GM11168 (cell line): ENCODE measurements at regions not wholly inside any gene's neighbourhood (a gene's known extent, or its start where the extent isn't known, plus 50 kb on each side); places are given as distances from the start of the nearest gene placed in this dataset.
"Not testable (repeated sequence)": the region's sequence is repeated elsewhere in the genome, so short reads cannot be mapped to it uniquely, and the experiment has no call there.

Source experiments
- in situ Hi-C: fragments of 300-500 bp; cut with MboI; formaldehyde crosslinking; loops from one replicate; pipeline ENCODE4 v1.12.0; 2022; ENCODE audit warnings: low sequenced_read_pairs; ENCODE audit not compliant: unreplicated experiment

DNA sequence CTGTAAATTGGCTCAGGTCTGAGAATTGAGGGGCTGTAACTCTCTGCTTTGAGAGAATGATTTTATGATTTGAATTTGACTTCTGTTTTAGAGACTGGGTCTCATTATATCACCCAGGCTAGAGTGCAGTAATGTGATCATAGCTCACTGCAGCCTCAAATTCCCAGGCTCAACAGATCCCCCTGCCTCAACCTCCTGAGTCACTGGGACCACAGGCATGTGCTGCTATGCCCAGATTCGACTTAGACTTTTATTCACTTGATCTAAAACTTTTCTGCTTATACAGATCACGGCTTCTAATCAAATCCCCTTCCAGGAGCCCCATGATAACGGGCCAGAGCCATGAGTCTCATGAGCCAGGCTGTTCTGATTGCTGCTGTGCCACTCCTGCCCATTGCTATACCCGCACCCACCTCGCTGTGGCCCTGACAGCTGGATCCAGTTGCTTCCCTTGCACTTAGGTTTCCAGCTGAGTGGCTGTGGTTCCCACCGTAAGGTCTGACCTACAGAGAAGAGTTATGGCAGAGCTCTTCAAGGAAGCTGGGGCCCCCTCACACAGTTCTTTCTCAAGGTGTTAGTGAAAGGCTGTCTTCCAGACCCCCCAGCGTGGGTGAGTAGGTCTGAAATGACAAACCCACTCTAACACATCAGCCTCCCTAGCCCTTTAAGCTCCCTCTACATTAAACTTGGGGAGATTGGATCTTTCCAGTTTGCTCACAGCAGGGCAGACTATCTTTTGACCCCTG, 251.2 kb upstream of the SGCG start:
- in situ Hi-C loops = no loop called here

GRCh38 chr13:22931576-22931975, 249.2 kb upstream of the SGCG start:
- in situ Hi-C loops = no loop called here

GRCh38 chr13:22932632-22933412, 248.0 kb upstream of the SGCG start:
- in situ Hi-C loops = not testable (repeated sequence)

- in situ Hi-C loops = no loop called here
These were observed 247.1 kb upstream of the SGCG start for GRCh38 chr13:22933571-22934181.

DNA sequence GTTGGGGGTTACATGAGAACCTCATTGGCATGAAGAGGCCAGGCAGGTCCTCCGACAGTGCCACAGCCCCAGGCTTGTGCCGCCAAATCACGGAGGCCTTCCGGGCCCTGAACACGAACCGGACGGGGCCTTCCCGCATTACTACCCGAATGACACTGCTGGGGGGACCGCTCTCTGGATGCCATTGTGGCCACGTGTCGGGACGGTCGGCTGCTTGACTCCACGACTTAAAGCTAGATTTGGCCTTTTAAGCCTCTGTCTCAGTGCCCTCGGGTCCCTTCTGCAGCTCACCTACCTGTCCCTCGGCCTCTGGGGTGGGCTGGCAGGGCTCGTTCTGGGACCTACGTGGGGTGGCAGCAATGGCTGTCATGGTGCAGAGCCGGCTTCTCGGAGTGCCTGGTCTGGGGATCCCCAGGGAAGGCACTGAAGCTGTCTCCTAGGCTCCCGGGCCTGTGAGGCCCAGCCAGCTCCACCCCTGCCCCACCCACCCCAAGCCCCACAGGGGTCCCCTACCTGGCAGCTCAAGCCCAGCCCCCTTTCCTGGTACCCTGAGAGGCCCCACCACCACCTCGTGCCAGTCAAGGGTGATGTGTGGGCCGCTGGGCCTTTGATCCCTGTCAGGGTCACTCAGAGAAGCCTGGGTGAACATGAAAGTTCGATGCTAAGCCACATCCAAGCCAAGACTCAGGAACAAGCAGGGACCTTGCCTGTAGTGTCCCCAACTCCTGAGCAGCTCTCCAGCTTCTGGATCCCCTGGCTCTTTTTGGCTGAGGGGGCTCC, 245.8 kb upstream of the SGCG start:
- in situ Hi-C loops = no loop called here

- in situ Hi-C loops = no loop called here
These were observed 244.6 kb upstream of the SGCG start for GRCh38 chr13:22936228-22936627.

DNA sequence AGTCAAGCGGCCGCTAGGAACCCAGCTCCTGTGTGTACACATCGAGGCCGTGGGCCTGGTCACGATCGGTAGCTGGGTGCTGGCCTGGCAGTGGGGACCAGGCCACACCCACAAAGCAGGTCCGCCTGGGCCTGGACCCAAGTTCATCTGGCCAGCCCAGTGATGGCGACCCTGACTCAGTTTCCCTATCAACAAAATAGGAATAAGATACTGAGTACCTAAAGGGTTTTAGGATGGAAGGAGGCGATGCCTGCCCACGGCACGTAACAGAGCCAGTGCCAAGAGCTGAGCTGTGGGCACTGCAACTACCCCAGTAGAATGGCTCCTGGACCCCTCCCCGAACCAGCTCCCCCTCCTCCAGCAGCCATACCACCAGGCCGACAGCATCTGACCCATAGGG, 243.5 kb upstream of the SGCG start:
- in situ Hi-C loops = no loop called here

DNA sequence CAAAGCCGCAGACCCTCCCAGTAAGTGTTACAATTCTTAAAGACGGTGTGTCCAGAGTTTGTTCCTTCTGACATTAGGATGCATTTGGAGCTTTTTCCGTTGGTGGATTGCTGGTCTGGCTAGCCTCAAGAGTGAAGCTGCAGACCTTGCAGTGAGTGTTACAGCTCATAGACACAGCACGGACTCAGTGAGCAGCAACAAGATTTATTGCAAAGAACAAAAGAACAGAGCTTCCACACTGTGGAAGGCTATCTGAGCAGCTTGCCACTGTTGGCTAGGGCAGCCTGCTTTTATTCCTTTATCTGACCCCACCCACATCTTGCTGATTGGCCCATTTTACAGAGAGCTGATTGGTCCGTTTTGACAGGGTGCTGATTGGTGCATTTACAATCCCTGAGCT, 242.8 kb upstream of the SGCG start:
- in situ Hi-C loops = no loop called here

- in situ Hi-C loops = no loop called here
These were observed 242.2 kb upstream of the SGCG start for GRCh38 chr13:22938576-22938975.

DNA sequence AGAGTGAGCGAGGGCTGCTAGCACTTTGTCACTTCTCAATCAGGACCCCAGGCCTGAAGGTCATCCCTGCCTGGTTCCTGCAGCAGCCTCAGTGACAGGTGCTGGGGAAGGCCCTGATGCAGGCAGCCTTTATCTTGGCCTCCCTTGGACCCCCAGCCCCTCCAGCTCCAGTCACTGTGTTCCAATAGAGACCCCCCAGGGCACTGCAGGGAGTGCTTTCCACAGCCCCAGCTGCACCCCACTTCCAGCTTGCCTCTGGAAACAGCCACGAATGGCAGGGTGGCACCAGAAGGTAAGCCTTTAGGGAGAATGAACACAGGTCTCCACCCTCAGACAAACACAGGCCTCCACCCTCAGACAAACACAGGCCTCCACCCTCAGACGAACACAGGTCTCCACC, 241.6 kb upstream of the SGCG start:
- in situ Hi-C loops = no loop called here

GRCh38 chr13:22940090-22940710, 240.6 kb upstream of the SGCG start:
- in situ Hi-C loops = loop anchor here (10.0 kb wide), 1 partner anchor 1425 kb away; no protein-coding TSS in a partner anchor

DNA sequence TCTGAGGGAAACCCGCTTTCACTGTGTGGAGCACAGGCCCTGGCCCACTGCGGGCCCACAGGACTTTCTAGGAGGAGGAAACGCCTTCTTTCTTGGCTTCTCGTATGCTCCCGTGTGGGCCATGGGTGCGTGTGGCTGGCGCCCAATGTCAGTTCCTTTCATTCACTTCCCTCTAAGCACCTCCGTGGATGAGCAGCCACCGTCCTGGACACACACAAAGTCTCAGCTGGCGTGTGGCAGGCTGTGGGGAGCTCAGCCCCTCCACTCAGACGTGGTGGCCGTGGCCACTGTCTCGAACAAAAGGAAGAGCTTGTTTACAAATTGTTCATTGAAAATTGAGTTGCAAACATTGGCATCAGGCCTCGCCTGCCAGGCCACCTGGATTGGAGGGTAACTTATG, 240.0 kb upstream of the SGCG start:
- in situ Hi-C loops = loop anchor here (10.0 kb wide), 1 partner anchor 1424 kb away; no protein-coding TSS in a partner anchor

DNA sequence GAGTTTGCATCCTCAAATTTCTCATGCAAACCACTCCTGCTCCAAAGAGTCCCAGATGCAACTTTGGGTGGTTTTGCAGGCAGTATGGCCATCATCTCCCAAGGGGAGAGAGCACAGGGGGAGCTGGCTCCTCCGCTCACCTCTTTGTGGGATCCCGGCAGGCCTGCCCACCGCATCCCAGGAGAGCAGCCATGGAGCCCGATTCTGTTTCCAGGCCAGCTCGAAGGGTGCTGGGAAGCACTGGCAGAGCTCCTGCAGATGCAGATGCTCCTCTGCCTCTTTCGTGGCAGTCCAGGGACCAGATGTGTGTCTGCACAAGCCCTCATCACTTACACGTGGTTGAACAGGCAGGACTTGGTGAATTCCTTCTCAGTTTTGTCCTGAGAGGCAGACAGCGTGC, 239.3 kb upstream of the SGCG start:
- in situ Hi-C loops = loop anchor here (10.0 kb wide), 1 partner anchor 1423 kb away; no protein-coding TSS in a partner anchor

GRCh38 chr13:22942831-22943230, 237.9 kb upstream of the SGCG start:
- in situ Hi-C loops = loop anchor here (10.0 kb wide), 1 partner anchor 1422 kb away; no protein-coding TSS in a partner anchor

- in situ Hi-C loops = loop anchor here (10.0 kb wide), 1 partner anchor 1420 kb away; no protein-coding TSS in a partner anchor
These were observed 236.4 kb upstream of the SGCG start for GRCh38 chr13:22944378-22944777.

DNA sequence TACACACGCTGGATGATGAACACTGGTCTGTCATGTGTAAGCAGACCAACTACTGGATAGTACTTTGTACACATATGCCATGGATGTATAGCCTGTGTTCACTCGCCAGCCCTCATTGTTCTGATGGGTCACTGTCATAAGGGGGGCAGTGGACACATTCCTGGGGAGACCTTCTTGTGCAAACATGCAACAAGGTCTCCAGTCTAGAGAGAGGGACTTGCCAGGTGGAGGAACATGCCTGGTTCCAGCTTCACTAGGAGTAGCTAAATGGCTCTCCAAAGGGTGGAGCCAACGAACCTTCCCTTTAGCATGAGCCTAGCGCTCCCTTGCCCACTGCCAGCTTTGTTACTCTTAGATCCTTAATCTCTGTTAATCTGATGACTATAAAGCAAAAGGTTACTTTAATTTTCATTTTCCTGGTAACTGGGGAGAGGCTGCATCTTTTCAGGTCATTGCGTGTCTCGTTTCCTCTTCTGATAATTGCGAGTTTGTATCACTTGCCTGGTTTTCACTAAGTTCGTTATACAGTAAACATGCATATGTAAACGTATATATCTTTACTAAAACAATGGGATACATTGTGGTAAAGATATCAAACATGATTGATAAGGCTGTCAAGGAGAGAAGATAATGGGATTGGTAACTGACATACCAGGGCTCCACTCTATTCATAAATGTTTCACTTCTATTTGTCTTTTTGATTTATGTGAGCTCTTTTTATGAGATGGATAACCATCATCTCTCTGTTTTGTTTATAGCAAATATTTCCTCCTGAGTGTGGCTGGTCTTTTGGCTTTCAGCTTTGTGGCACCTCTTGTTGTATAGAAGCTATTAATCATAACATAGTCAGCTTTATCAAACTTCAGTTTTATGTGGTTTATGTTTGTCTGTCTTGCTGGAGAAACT, 235.2 kb upstream of the SGCG start:
- in situ Hi-C loops = loop anchor here (10.0 kb wide), 1 partner anchor 1419 kb away; no protein-coding TSS in a partner anchor

GRCh38 chr13:22948421-22948820, 232.4 kb upstream of the SGCG start:
- in situ Hi-C loops = loop anchor here (10.0 kb wide), 1 partner anchor 1416 kb away; no protein-coding TSS in a partner anchor

DNA sequence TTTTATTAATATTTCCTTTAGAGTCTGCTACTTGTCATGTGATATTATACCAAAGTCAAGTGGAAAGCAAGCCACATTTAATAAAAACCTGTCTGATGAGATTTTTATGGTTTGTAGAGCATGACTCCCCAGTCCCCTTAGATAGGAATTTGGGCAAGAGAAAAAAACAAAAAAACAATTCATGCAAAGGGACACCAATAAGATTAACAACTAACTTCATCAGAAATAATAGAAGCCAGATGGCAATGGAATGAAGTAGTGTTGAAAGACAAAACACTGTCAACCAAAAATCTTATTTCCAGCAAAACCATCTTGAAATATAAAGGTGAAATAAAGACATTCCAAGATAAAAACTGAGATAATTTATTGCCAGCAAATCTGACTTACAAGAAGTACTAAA, 228.8 kb upstream of the SGCG start:
- in situ Hi-C loops = not testable (repeated sequence)

DNA sequence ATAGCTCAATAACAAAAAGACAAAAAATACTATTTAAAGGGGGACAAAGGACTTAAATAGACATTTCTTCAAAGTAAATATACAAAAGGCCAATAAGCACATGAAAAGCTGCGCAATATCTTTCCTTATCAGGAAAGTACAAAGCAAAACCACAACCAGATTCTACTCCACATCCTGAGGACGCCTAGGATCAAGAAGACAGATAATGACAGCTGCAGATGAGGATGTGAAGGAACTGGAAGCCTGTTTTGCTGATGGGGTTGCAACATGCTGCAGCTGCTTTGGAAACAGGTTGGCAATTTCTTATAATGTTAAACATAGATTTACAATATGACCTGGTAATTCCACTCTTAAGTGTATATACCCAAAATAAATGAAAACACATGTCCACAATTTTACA, 225.6 kb upstream of the SGCG start:
- in situ Hi-C loops = not testable (repeated sequence)
